ENCODE measurements at regions not wholly inside any gene's neighbourhood (a gene's known extent, or its start where the extent isn't known, plus 50 kb on each side); places are given as distances from the start of the nearest gene placed in this dataset.

DNA sequence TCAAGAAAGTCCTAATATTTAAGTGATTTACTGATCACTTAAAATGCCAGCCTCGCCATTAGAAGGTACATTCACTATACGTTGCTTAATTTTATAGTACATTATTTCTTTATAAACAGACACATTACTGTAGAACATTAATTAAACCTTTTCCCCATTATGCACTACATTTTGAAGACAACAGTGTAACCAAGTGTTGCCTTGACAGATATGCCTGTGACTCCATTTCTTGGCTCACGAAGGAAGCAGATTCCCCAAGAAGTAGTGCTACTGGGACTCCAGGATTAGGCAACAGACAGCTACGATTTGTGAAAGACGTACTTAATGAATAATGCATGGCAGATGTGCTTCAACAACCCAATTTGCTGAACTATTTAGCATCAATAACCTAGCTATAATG, 394.8 kb downstream of the RPS29 start:
- TF ChIP-seq FOXK2 (IDR thresholded peaks at IDR 0.05) (no peak), FOXA1 (IDR thresholded peaks at IDR 0.05) (no peak), ARNT (IDR thresholded peaks at IDR 0.05) (no peak), BHLHE40 (IDR thresholded peaks at IDR 0.05; ENCODE audit: borderline replicate concordance) (no peak), SUZ12 (IDR thresholded peaks at IDR 0.05) (no peak), FOXM1 (IDR thresholded peaks at IDR 0.05; ENCODE audit: borderline replicate concordance) (no peak), HDGF (IDR thresholded peaks at IDR 0.05; ENCODE audit: borderline replicate concordance) (no peak), SP1 (IDR thresholded peaks at IDR 0.05) (no peak), LEF1 (IDR thresholded peaks at IDR 0.05; ENCODE audit: borderline replicate concordance) (no peak), ZNF384 (IDR thresholded peaks at IDR 0.05) (no peak), L3MBTL2 (conservative IDR thresholded peaks at IDR 0.05) (no peak)
- TF ChIP-seq, protein P1, sequence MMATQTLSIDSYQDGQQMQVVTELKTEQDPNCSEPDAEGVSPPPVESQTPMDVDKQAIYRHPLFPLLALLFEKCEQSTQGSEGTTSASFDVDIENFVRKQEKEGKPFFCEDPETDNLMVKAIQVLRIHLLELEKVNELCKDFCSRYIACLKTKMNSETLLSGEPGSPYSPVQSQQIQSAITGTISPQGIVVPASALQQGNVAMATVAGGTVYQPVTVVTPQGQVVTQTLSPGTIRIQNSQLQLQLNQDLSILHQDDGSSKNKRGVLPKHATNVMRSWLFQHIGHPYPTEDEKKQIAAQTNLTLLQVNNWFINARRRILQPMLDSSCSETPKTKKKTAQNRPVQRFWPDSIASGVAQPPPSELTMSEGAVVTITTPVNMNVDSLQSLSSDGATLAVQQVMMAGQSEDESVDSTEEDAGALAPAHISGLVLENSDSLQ (IDR thresholded peaks at IDR 0.05): no peak

Measured in HEK293T (cell line).